ENCODE measurements at regions not wholly inside any gene's neighbourhood (a gene's known extent, or its start where the extent isn't known, plus 50 kb on each side); places are given as distances from the start of the nearest gene placed in this dataset.

DNA sequence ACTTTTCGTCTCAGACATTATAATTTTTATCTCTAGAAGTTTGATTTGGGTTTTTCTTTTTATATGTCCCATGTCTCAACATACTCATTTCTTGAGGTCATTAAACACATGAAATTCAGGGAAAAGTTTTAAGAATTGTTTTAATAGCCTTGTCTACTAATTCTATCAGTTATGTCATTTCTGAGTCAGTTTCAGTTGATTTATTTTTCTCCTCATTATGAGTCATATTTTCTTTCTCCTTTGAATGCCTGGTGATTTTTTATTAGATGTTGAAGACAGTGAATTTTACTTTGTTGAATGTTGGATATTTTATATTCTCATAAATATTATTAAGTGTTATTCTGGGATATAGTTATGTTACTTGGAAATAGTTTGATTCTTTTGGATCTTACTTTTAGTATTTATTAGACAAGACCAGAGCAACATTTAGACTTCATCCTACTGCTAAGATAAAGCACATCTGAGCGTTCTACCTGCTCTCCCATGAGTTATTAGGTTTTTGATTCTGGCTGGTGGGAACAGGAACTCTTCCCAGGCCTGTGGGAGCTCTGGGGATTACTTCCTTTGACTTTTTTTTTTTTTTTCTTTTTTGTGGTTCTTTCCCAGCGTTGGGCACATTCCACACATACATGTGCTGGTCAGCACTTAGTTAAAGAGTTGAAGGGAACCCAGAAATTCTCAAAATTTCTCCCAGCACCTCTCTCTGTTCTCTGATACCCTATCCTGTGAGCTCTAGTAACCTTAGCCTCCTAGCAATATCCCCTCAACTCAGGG, 1157.7 kb downstream of the BCL11B start:
- H3K4me1 ChIP-seq (ENCODE audit: control insufficient read depth in 1 of 2, insufficient read depth in 2 of 2, low read length in 2 of 2) = no peaks in the 10 kb centered on the region
- H3K4me3 ChIP-seq (ENCODE audit: low read depth in 1 of 2, low read length in 2 of 2) = no peak overlapping the region
- no peaks in the 10 kb centered on the region for H3K9me3 ChIP-seq (ENCODE audit: control insufficient read depth in 1 of 2, low read length in 2 of 2)
- no peaks in the 10 kb centered on the region for H3K36me3 ChIP-seq (ENCODE audit: control insufficient read depth in 1 of 2, insufficient read depth in 2 of 2, low read length in 2 of 2)
- no peak overlapping the region for H3K27ac ChIP-seq (ENCODE audit: low read length)
- no peaks in the 10 kb centered on the region for H3K27me3 ChIP-seq (ENCODE audit: low read depth, low read length)

DNA sequence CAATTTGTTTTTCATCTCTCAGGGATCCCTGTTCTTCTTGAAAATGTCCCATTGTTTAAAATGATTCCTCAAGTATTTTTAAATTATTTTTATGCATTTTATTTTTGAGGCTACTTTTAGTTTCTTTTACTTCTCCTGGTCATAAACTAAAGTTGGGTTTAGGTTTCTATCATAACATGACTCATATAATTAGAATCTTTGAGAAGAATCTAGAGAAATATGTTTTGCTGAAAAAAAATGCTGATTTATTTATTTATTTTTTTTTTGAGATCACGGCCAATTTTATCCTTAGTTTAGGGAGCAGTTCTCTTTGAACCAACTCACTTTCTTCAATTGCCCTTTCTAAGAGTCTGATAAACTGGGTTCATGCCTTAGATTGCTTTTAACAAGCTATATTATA, 1157.1 kb downstream of the BCL11B start:
- no peaks in the 10 kb centered on the region for H3K36me3 ChIP-seq (ENCODE audit: control insufficient read depth in 1 of 2, insufficient read depth in 2 of 2, low read length in 2 of 2)
- no peaks in the 10 kb centered on the region for H3K4me1 ChIP-seq (ENCODE audit: control insufficient read depth in 1 of 2, insufficient read depth in 2 of 2, low read length in 2 of 2)
- peaks cover 0 to 6% of the 10 kb centered on the region in 2 donors for H3K9me3 ChIP-seq (ENCODE audit: control insufficient read depth in 1 of 2, low read length in 2 of 2)
- H3K27me3 ChIP-seq (ENCODE audit: low read depth, low read length) = no peaks in the 10 kb centered on the region
- H3K27ac ChIP-seq (ENCODE audit: low read length) = no peak overlapping the region
- no peak overlapping the region for H3K4me3 ChIP-seq (ENCODE audit: low read depth in 1 of 2, low read length in 2 of 2)

DNA sequence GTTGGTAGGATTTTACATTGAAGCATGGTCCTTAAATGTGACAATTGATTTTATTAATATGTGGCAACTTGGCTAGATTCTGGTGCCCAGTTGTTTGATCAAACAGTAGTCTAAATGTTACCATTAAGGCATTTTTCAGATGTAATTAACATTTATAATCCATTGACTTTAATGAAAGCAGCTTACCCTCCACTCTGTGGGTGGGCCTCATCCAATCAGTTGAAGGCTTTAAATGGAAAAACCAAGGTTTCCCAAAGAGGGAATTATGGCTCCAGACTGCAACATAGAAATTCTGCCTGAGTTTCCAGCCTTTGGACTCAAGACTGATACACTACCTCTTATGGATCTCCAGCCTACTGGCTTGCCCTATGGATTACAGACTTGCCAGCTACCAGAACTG, 1153.2 kb downstream of the BCL11B start:
- Histone ChIP-seq H3K4me1 (ENCODE audit: control insufficient read depth in 1 of 2, insufficient read depth in 2 of 2, low read length in 2 of 2) (no peaks in the 10 kb centered on the region), H3K36me3 (ENCODE audit: control insufficient read depth in 1 of 2, insufficient read depth in 2 of 2, low read length in 2 of 2) (no peaks in the 10 kb centered on the region), H3K27me3 (ENCODE audit: low read depth, low read length) (no peaks in the 10 kb centered on the region), H3K4me3 (ENCODE audit: low read depth in 1 of 2, low read length in 2 of 2) (no peak overlapping the region), H3K27ac (ENCODE audit: low read length) (no peak overlapping the region), H3K9me3 (ENCODE audit: control insufficient read depth in 1 of 2, low read length in 2 of 2) (peaks cover 0 to 6% of the 10 kb centered on the region in 2 donors)

DNA sequence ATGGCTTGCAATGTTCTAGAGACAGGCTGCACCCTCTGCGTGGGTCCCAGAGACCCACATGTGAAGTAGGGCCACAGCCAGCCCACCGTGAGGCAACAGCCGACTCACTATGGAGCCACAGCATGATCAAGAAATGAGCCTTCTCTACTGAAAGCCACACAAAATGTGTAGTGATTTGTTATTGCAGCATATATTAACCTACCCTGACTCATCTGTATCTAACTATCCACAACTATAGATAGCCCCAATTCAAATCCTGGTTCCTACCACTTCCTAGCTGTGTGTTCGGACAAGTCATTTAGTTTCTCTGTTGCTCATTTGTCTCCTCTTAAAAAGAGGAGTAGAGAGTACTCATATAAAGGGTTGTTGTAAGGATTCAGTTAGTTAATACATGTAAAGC, 1152.3 kb downstream of the BCL11B start:
- Histone ChIP-seq H3K4me3 (ENCODE audit: low read depth in 1 of 2, low read length in 2 of 2) (no peak overlapping the region), H3K9me3 (ENCODE audit: control insufficient read depth in 1 of 2, low read length in 2 of 2) (peaks cover 0 to 13% of the 10 kb centered on the region in 2 donors), H3K27me3 (ENCODE audit: low read depth, low read length) (no peaks in the 10 kb centered on the region), H3K36me3 (ENCODE audit: control insufficient read depth in 1 of 2, insufficient read depth in 2 of 2, low read length in 2 of 2) (no peaks in the 10 kb centered on the region), H3K4me1 (ENCODE audit: control insufficient read depth in 1 of 2, insufficient read depth in 2 of 2, low read length in 2 of 2) (no peaks in the 10 kb centered on the region), H3K27ac (ENCODE audit: low read length) (no peak overlapping the region)

DNA sequence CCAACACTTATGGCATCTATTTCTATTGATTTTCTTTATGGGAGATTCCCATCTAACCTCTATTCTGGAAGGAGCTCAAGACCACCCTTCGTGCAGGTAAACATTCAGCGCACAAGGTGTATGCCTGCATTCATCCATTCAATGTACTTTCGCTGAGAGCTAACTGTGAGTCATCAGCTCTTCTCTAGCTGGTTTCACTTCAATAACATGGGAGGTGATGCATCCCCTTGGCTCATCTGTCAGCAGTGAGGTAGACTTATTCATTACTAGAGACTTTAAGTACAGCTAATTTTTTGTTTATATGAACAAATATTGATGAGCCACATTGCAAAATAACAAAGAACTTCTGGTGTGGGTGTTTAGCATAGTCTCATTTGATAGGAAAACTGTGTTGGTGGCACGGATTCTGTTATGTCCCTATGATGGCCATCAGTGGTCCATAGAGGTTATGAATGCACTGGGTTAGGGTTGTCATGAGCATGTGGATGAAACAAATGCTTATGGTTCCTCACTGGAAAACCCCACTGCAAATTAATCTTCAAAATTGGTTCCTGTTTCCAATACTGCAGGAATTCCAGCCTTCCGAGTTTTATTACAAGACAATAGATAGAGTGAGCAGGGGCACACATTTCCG, 1151.0 kb downstream of the BCL11B start:
- H3K27ac ChIP-seq (ENCODE audit: low read length) = no peak overlapping the region
- peaks cover 0 to 16% of the 10 kb centered on the region in 2 donors for H3K9me3 ChIP-seq (ENCODE audit: control insufficient read depth in 1 of 2, low read length in 2 of 2)
- no peaks in the 10 kb centered on the region for H3K4me1 ChIP-seq (ENCODE audit: control insufficient read depth in 1 of 2, insufficient read depth in 2 of 2, low read length in 2 of 2)
- H3K36me3 ChIP-seq (ENCODE audit: control insufficient read depth in 1 of 2, insufficient read depth in 2 of 2, low read length in 2 of 2) = no peaks in the 10 kb centered on the region
- H3K4me3 ChIP-seq (ENCODE audit: low read depth in 1 of 2, low read length in 2 of 2) = no peak overlapping the region
- H3K27me3 ChIP-seq (ENCODE audit: low read depth, low read length) = no peaks in the 10 kb centered on the region

DNA sequence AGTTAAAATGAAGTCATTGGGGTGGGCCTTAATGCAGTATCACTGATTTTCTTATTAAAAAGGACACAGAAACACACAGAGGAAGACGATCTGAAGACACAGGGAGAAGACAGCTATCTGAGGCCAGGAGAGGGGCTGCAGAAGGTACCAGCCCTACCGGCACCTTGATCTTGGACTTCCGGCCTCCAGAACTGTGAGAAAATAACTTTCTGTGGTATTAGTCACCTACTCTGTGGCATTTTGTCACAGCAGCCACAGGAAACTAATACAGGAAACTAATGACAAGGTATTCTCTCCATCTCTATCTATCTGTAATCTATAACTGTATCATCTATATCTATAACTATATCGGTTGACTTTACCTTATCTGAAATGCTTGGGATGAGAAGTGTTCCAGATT, 1149.5 kb downstream of the BCL11B start:
- Histone ChIP-seq H3K4me3 (ENCODE audit: low read depth in 1 of 2, low read length in 2 of 2) (no peak overlapping the region), H3K27ac (ENCODE audit: low read length) (no peak overlapping the region), H3K27me3 (ENCODE audit: low read depth, low read length) (no peaks in the 10 kb centered on the region), H3K36me3 (ENCODE audit: control insufficient read depth in 1 of 2, insufficient read depth in 2 of 2, low read length in 2 of 2) (no peaks in the 10 kb centered on the region), H3K9me3 (ENCODE audit: control insufficient read depth in 1 of 2, low read length in 2 of 2) (peaks cover 0 to 16% of the 10 kb centered on the region in 2 donors), H3K4me1 (ENCODE audit: control insufficient read depth in 1 of 2, insufficient read depth in 2 of 2, low read length in 2 of 2) (no peaks in the 10 kb centered on the region)

DNA sequence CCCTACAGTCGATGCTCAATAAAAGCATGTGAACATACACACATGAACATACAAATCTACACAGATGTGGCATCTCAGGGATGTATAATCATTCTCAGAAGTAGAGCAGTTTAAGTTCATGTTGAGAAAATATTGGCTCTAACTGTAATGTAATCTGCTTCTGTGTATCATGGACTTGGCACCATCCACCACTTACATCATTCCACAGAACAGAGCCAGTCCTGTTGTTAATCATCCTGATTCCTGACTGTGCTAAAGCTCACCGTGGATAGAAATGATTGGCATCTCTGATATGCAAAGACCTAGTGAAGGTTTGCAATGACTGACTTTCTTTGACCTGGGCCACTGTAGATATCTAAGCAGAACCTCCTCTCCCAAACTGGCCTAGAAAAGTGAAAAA, 1141.3 kb downstream of the BCL11B start:
- peaks cover 3% of the 10 kb centered on the region for H3K27me3 ChIP-seq (ENCODE audit: low read depth, low read length)
- H3K9me3 ChIP-seq (ENCODE audit: control insufficient read depth in 1 of 2, low read length in 2 of 2) = no peaks in the 10 kb centered on the region
- H3K4me3 ChIP-seq (ENCODE audit: low read depth in 1 of 2, low read length in 2 of 2) = no peak overlapping the region
- H3K4me1 ChIP-seq (ENCODE audit: control insufficient read depth in 1 of 2, insufficient read depth in 2 of 2, low read length in 2 of 2) = no peaks in the 10 kb centered on the region
- no peak overlapping the region for H3K27ac ChIP-seq (ENCODE audit: low read length)
- no peaks in the 10 kb centered on the region for H3K36me3 ChIP-seq (ENCODE audit: control insufficient read depth in 1 of 2, insufficient read depth in 2 of 2, low read length in 2 of 2)

DNA sequence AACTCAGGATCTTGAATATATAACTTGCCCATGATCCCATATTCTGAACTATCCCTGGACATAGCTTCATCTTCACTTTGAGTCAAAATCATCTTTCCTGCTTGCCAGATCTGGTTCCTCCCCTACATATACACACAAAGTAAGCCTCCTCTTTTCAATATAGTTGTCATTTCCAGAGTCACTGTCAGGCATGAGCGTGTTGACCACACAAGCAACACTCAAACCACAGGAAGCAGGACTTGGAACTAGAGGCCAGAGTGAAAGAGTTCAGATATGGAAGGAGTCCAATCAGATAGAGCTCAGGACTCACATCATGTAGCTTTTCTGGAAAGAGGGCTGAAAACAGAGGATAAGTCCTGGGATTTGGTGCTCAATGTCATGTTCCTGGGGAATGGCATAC, 1140.6 kb downstream of the BCL11B start:
- no peaks in the 10 kb centered on the region for H3K36me3 ChIP-seq (ENCODE audit: control insufficient read depth in 1 of 2, insufficient read depth in 2 of 2, low read length in 2 of 2)
- H3K4me1 ChIP-seq (ENCODE audit: control insufficient read depth in 1 of 2, insufficient read depth in 2 of 2, low read length in 2 of 2) = no peaks in the 10 kb centered on the region
- H3K27me3 ChIP-seq (ENCODE audit: low read depth, low read length) = peaks cover 8% of the 10 kb centered on the region
- no peak overlapping the region for H3K27ac ChIP-seq (ENCODE audit: low read length)
- H3K4me3 ChIP-seq (ENCODE audit: low read depth in 1 of 2, low read length in 2 of 2) = no peak overlapping the region
- H3K9me3 ChIP-seq (ENCODE audit: control insufficient read depth in 1 of 2, low read length in 2 of 2) = no peaks in the 10 kb centered on the region

DNA sequence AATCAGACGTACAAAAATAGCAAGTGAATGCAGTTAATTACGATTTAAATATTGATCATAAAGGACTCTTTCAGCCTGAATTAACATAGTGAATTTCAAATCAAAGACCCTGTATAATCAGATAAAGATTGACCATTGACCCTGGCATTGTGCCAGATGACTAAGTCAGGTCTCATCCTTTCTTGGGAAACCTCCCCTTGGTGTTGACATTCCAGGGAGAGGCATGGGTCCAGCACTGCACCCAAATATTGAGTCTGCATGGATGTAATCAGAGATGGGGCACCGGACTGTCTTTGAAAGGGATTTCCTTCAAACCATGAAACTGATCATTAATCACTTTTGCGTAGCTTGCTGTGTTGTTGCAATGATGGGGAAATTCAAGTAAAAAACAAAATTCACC, 1138.2 kb downstream of the BCL11B start:
- H3K9me3 ChIP-seq (ENCODE audit: control insufficient read depth in 1 of 2, low read length in 2 of 2) = no peaks in the 10 kb centered on the region

DNA sequence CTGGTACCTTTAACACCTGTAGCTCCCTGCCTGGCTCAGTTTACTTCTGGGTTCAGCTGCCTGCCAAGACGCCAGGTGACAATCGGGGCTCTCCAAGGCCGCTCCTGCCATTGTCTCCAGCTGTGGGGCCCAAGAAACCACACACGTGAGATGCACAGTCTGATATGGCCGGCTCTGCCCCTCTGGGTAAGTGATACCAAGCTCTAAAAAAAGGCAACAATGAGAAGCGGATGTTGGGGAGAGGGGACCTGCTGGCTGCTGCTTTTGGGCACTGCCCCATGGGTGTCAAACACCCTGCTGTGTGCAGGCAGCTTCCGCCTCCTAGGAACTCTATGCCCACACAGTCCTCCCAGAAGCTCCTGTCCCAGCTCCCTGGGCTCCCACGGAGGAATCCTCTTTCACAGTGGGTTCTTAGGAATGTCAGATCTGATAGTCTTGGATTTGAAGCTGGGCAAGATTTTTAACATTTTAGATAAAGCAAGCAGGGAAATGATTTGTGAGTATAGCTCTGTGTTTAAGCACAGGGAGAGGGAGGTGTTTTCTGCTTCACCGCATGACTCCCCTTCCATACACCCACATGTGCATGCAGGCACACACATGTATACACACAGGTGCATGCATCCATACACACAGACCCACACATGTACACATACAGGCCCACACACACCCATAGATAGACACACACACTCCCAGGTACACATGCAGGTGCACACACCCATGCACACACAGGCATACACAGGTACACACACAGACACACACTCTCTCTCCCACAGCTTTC, 1135.8 kb downstream of the BCL11B start:
- H3K4me3 ChIP-seq (ENCODE audit: low read depth in 1 of 2, low read length in 2 of 2) = no peak overlapping the region
- H3K9me3 ChIP-seq (ENCODE audit: control insufficient read depth in 1 of 2, low read length in 2 of 2) = no peaks in the 10 kb centered on the region
- H3K27me3 ChIP-seq (ENCODE audit: low read depth, low read length) = peaks cover 15% of the 10 kb centered on the region
- no peak overlapping the region for H3K27ac ChIP-seq (ENCODE audit: low read length)
- no peaks in the 10 kb centered on the region for H3K4me1 ChIP-seq (ENCODE audit: control insufficient read depth in 1 of 2, insufficient read depth in 2 of 2, low read length in 2 of 2)
- H3K36me3 ChIP-seq (ENCODE audit: control insufficient read depth in 1 of 2, insufficient read depth in 2 of 2, low read length in 2 of 2) = no peaks in the 10 kb centered on the region

More for the DNA sequence above, 1138.2 kb downstream of the BCL11B start:
- Histone ChIP-seq H3K27ac (ENCODE audit: low read length) (no peak overlapping the region), H3K4me3 (ENCODE audit: low read depth in 1 of 2, low read length in 2 of 2) (no peak overlapping the region), H3K4me1 (ENCODE audit: control insufficient read depth in 1 of 2, insufficient read depth in 2 of 2, low read length in 2 of 2) (no peaks in the 10 kb centered on the region), H3K36me3 (ENCODE audit: control insufficient read depth in 1 of 2, insufficient read depth in 2 of 2, low read length in 2 of 2) (no peaks in the 10 kb centered on the region), H3K27me3 (ENCODE audit: low read depth, low read length) (peaks cover 15% of the 10 kb centered on the region)

Data from muscle layer of duodenum (tissue), 2 donors.